Omental fat pad (tissue), 3 donors: ENCODE measurements at regions not wholly inside any gene's neighbourhood (a gene's known extent, or its start where the extent isn't known, plus 50 kb on each side); places are given as distances from the start of the nearest gene placed in this dataset.
"Not testable (repeated sequence)": the region's sequence is repeated elsewhere in the genome, so short reads cannot be mapped to it uniquely, and the experiment has no call there.

Source experiments
- ATAC-seq: fragments of 150-250 bp; one replicate; pipeline ENCODE4 v1.9.1; 2016; ENCODE audit warnings: mild to moderate bottlenecking, moderate library complexity; ENCODE audit not compliant: low FRiP score
- DNase-seq: peaks from one replicate; pipeline ENCODE4 v3.0.0-alpha.2; 2019; ENCODE audit warnings: low spot score
- TF ChIP-seq, protein P1 (sequence below), 3 donors: fragments of 450-650 bp; IDR thresholded peaks; one replicate each; pipeline ENCODE4 v1.5.1; 2016 to 2017; ENCODE audit warnings: antibody characterized with exemption in 3 of 3, mild to moderate bottlenecking in 3 of 3, moderate library complexity in 2 of 3

DNA sequence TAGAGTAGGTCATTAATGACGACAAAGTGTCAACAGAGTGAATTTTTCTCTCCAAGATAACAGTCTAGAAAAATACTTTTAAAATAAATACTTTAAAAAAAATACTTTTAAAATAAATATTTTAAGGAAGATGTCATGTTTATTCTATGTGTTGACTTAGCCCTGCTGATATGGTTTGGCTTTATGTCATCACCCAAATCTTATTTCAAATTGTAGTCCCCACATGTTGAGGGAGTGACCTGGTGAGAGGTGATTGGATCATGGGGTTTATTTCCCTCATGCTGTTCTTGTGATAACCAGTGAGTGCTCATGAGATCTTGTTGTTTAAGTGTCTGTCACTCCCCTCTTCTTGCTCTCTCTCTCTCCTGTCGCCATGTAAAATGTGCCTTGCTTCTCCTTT lies 754.9 kb upstream of the SLIT2 start:
- TF ChIP-seq, protein P1, sequence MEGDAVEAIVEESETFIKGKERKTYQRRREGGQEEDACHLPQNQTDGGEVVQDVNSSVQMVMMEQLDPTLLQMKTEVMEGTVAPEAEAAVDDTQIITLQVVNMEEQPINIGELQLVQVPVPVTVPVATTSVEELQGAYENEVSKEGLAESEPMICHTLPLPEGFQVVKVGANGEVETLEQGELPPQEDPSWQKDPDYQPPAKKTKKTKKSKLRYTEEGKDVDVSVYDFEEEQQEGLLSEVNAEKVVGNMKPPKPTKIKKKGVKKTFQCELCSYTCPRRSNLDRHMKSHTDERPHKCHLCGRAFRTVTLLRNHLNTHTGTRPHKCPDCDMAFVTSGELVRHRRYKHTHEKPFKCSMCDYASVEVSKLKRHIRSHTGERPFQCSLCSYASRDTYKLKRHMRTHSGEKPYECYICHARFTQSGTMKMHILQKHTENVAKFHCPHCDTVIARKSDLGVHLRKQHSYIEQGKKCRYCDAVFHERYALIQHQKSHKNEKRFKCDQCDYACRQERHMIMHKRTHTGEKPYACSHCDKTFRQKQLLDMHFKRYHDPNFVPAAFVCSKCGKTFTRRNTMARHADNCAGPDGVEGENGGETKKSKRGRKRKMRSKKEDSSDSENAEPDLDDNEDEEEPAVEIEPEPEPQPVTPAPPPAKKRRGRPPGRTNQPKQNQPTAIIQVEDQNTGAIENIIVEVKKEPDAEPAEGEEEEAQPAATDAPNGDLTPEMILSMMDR (IDR thresholded peaks at IDR 0.05): no peak
- DNase-seq: no peak
- no peak for ATAC-seq

DNA sequence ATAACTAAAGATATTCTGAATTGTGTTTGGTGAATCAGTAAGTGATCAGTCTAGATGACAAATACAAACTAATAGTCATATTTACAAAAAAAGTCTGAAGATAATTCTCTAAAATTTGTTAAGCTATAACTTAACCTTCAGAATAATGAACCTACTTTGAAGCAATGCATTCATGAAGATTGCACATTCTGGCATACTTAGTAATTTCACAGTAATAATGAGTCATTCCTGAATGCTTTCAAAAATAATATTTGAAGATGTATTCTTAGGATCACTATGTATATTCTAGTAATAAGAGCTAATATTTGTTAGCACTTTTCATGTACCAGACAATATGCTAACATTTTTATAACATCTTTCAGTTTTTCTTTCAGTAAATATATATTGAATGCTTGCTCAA lies 756.7 kb upstream of the SLIT2 start:
- DNase-seq (no peak), ATAC-seq (no peak)
- TF ChIP-seq, protein P1 (IDR thresholded peaks at IDR 0.05): no peak

DNA sequence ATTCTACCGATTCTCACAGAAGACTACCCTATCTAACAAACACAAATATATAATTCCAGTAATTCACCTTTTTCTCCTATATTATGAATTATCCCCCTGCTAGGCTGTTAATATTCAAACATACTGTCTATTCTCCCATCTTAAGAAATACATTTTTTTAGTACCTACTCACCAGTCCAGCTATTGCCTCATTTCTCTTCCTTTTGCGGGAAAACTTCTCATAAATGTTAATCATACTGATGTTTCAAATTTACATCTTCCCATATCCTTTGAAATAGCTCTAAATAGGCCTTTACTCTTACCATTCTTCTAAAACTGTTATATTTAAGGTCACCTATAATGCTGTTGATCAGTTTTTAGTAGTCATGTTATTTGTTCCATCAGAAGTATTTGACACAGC lies 759.1 kb upstream of the SLIT2 start:
- no peak for DNase-seq
- TF ChIP-seq, protein P1 (IDR thresholded peaks at IDR 0.05): no peak
- no peak for ATAC-seq

DNA sequence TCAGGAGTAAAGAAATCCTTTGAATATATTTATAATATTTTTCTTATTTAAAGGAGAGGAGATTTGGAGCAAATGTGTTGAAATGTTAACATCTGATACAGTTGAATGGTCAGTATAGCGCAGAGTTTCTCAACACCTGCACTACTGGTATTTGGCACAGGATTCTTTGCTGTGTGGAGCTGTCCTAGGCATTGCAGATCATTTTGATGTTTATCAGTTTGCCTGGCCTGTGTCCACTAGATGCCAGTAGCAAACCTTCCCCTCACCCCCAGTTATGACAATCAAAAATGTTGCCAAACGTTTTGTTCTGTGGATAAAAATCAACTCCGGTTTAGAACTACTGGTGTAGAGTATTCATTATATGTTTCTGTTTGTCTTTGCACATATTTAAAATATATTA lies 765.3 kb upstream of the SLIT2 start:
- ATAC-seq: no peak
- no peak for DNase-seq
- TF ChIP-seq, protein P1 (IDR thresholded peaks at IDR 0.05): no peak

DNA sequence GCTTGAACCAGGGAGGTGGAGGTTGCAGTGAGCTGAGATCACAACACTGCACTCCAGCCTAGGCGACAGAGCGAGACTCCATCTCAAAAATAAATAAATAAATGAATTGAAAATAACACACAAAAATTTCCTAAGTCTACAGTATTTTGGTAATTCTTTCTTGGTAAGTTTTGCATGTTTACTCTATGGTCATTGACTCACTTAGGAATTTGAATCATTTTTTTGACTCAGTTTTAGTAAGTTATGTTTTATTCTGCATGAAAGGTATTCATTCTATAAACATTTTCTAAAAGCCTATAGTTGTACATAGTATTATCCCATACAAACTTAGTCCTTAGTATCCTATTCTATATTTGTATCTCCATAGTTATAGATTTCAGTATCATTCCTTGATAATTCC lies 772.9 kb upstream of the SLIT2 start:
- TF ChIP-seq, protein P1 (IDR thresholded peaks at IDR 0.05): no peak
- DNase-seq: no peak
- ATAC-seq: no peak

DNA sequence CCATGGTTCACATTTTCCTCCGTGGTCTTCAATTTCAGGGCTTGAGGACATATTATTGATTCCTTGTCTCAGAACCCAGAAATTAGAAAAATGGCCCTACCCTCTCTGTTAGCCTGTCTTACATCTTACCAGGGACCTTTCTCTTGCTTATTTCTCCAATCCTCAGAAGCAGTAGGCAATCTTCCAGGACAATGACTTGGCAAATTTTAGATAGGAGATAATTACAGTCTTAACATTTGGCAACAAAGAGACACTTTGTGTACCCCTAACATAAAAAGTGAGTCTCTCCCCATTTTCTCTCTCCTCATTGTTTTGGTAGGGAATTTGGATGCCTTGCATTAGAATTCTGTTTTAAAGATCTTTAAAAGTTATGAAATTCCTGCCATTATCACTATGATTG lies 778.1 kb upstream of the SLIT2 start:
- TF ChIP-seq, protein P1 (IDR thresholded peaks at IDR 0.05): no peak
- ATAC-seq (no peak), DNase-seq (no peak)

DNA sequence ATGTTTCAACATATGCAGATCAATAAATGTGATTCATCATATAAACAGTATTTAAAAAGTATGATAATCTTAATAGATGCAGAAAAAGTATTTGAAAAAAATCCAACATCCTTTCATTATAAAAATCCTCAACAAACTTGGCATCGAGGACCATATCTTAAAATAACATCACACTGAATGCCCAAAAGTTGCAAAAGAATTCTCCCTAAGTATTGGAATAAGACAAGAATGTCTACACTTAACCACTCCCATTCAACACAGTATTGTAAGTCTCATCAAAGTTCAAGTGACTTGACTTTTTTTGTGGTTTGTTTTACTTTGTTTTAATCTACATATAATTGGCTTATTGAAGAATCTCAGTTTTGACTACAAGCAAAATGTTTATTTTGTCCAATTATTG lies 779.0 kb upstream of the SLIT2 start:
- DNase-seq: no peak
- TF ChIP-seq, protein P1 (IDR thresholded peaks at IDR 0.05): no peak
- no peak for ATAC-seq

DNA sequence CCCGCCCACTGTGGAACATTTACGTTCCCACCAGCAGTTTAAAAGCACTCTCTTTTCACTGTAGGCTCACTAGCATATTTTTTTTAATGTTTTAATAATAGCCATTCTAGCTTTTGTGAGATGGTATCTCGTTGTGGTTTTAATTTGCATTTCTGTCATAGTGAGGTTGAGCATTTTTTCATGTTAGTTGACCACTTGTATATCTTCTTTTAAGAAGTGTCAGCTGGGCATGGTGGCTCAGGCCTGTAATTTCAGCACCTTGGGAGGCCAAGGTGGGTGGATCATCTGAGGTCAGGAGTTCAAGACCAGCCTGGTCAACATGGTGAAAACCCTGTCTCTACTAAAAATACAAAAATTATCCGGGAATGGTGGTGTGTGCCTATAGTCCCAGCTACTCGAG lies 781.7 kb upstream of the SLIT2 start:
- not testable (repeated sequence) for DNase-seq, ATAC-seq
